Upper lobe of left lung (tissue), 4 donors: ENCODE measurements at regions not wholly inside any gene's neighbourhood (a gene's known extent, or its start where the extent isn't known, plus 50 kb on each side); places are given as distances from the start of the nearest gene placed in this dataset.

ENCODE experiments used
- POLR2AphosphoS5 ChIP-seq, 2 donors: sonication (generic); formaldehyde crosslinking; IDR thresholded peaks; one replicate each; pipeline ENCODE4 v1.5.1; 2017; ENCODE audit warnings: antibody characterized with exemption in 2 of 2
- TF ChIP-seq, protein P1 (sequence below), 6 experiments: fragments of 450-650 bp in 4 of 6; fragments of 200-600 bp in 2 of 6; sonication (generic) in 2 of 6; IDR thresholded peaks; one replicate each; pipeline ENCODE4 v1.5.1; 2016 to 2019; ENCODE audit warnings: antibody characterized with exemption in 6 of 6

- TF ChIP-seq POLR2AphosphoS5 (IDR thresholded peaks at IDR 0.05) = no peak
- TF ChIP-seq, protein P1, sequence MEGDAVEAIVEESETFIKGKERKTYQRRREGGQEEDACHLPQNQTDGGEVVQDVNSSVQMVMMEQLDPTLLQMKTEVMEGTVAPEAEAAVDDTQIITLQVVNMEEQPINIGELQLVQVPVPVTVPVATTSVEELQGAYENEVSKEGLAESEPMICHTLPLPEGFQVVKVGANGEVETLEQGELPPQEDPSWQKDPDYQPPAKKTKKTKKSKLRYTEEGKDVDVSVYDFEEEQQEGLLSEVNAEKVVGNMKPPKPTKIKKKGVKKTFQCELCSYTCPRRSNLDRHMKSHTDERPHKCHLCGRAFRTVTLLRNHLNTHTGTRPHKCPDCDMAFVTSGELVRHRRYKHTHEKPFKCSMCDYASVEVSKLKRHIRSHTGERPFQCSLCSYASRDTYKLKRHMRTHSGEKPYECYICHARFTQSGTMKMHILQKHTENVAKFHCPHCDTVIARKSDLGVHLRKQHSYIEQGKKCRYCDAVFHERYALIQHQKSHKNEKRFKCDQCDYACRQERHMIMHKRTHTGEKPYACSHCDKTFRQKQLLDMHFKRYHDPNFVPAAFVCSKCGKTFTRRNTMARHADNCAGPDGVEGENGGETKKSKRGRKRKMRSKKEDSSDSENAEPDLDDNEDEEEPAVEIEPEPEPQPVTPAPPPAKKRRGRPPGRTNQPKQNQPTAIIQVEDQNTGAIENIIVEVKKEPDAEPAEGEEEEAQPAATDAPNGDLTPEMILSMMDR (IDR thresholded peaks at IDR 0.05) = no peak
Measured at GRCh38 chr10:46223626-46224413, 63.0 kb upstream of the ANTXRL start.
